ENCODE measurements at regions not wholly inside any gene's neighbourhood (a gene's known extent, or its start where the extent isn't known, plus 50 kb on each side); places are given as distances from the start of the nearest gene placed in this dataset.

GRCh38 chr3:148042663-148043445 is 633.7 kb downstream of the ZIC1 start:
- DNase-seq = no peak

GRCh38 chr3:148044151-148044550 is 635.0 kb downstream of the ZIC1 start:
- no peak for DNase-seq

GRCh38 chr3:148054999-148055398 is 642.7 kb upstream of the AGTR1 start:
- DNase-seq = no peak

GRCh38 chr3:148062590-148062989 is 635.1 kb upstream of the AGTR1 start:
- no peak for DNase-seq

GRCh38 chr3:148066802-148067201 is 630.9 kb upstream of the AGTR1 start:
- no peak for DNase-seq

GRCh38 chr3:148068466-148068865 is 629.2 kb upstream of the AGTR1 start:
- DNase-seq = no peak

GRCh38 chr3:148070041-148070440 is 627.7 kb upstream of the AGTR1 start:
- no peak for DNase-seq

- no peak for DNase-seq
Measured at GRCh38 chr3:148073721-148074456, 623.8 kb upstream of the AGTR1 start.

GRCh38 chr3:148074946-148075345 is 622.8 kb upstream of the AGTR1 start:
- DNase-seq = no peak

GRCh38 chr3:148075771-148076716 is 621.7 kb upstream of the AGTR1 start:
- peak; percentile 62 for DNase-seq

- no peak for DNase-seq
Measured at GRCh38 chr3:148077318-148077923, 620.3 kb upstream of the AGTR1 start.

GRCh38 chr3:148077965-148078364 is 619.7 kb upstream of the AGTR1 start:
- no peak for DNase-seq

GRCh38 chr3:148078658-148079057 is 619.0 kb upstream of the AGTR1 start:
- DNase-seq = no peak

GRCh38 chr3:148079370-148079769 is 618.3 kb upstream of the AGTR1 start:
- DNase-seq = peak; percentile 55

- DNase-seq = no peak
Measured at GRCh38 chr3:148081926-148082325, 615.8 kb upstream of the AGTR1 start.

- no peak for DNase-seq
Measured at GRCh38 chr3:148082506-148083280, 615.0 kb upstream of the AGTR1 start.

GRCh38 chr3:148083526-148084182 is 614.0 kb upstream of the AGTR1 start:
- no peak for DNase-seq

GRCh38 chr3:148084931-148085330 is 612.8 kb upstream of the AGTR1 start:
- no peak for DNase-seq

- DNase-seq = no peak
Measured at GRCh38 chr3:148087601-148088371, 609.9 kb upstream of the AGTR1 start.

GRCh38 chr3:148089171-148089570 is 608.5 kb upstream of the AGTR1 start:
- no peak for DNase-seq

- DNase-seq = no peak
Measured at GRCh38 chr3:148090156-148090555, 607.5 kb upstream of the AGTR1 start.

Data from islet precursor cell (in vitro differentiated cells).